ENCODE measurements at regions not wholly inside any gene's neighbourhood (a gene's known extent, or its start where the extent isn't known, plus 50 kb on each side); places are given as distances from the start of the nearest gene placed in this dataset.

DNA sequence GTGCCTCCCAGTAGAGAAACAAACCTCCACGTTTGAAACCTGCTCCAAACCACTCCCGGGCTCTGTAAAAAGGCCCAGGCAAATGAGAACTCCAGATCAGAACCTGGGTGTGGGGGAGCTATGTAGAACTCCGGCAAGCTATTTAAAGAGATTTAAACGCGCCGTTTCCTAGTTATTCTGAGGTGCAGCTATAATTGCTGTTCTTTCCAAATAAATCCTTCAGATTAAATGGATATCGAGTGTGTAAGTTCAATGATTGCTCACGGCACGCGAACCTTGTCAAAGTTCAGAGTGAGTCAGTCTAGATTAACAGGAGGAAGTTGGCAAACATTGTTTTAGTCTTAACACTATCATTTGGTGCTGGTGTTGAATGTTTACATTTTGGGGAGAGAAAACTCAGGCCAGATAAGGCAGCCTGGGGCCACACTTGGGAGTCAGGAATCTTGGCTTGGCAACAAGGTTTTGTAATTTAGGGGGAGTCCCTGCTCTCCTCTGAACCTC is 92.9 kb upstream of the SALL1 start:
- BruUV-seq (replicated peaks), result no TSS peak
- no peak overlapping the region for H3K4me2 ChIP-seq (ENCODE audit: low read length)
- intact Hi-C loops (cut with micrococcal nuclease; ENCODE audit: unreplicated experiment), result no loop called here

DNA sequence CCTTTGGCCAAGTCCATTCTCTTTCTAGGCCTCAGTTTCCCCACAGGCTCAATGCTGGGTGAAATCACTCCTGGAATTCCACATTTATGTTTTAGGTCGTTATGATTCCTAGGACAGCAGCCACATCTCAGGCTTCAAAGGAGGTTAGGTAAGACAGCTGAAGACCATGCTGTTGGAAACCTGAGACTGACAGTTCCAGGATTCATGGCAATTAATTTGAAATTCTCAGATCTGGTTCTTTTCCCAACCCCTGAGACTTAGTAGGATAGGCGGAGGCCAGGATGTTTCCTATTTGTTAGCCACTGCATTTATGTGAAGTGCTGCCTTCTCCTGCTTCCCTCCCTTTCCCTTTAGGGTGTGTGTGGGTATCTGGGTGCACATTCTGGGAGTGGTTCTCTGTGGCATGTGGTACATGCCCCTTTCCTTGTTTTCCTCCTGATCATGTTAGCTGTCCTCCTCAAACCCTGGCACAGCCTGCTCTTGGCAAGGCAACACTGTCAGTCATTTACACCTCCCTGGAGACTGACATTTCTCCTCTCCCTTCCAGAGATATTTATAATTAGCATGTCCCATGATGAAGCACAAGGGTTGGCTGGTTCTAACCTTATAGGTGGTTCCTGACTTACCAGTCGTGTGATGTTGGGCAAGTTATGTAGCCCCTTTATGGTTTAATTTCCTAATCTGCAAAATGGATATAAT is 91.4 kb upstream of the SALL1 start:
- no peaks in the 10 kb centered on the region for H3K79me2 ChIP-seq (ENCODE audit: insufficient read depth, low read depth, low read length)
- H2AFZ ChIP-seq (ENCODE audit: low read length), result no peak overlapping the region
- H3K4me1 ChIP-seq (ENCODE audit: insufficient read depth, low read length, poor library complexity, severe bottlenecking), result no peaks in the 10 kb centered on the region
- H3K9me2 ChIP-seq (ENCODE audit: insufficient read depth, low read length), result no peaks in the 10 kb centered on the region
- BruUV-seq (replicated peaks), result no TSS peak
- no peaks in the 10 kb centered on the region for H3K9me3 ChIP-seq (ENCODE audit: low read length)
- ChIA-PET POLR2A (no interaction called here), CTCF (ENCODE audit: unreplicated experiment) (no interaction called here)
- H3K36me3 ChIP-seq (ENCODE audit: insufficient read depth, low read length), result no peaks in the 10 kb centered on the region
- no peak overlapping the region for H3K4me2 ChIP-seq (ENCODE audit: low read length)
- DNase-seq (ENCODE audit: low spot score), result no peak
- no peaks in the 10 kb centered on the region for H4K20me1 ChIP-seq (ENCODE audit: insufficient read depth, low read length)
- intact Hi-C loops (cut with micrococcal nuclease; ENCODE audit: unreplicated experiment), result no loop called here
- no peak overlapping the region for H3K27ac ChIP-seq (ENCODE audit: low read depth, low read length, poor library complexity, severe bottlenecking)
- no peak overlapping the region for H3K4me3 ChIP-seq (ENCODE audit: low read depth, low read length, poor library complexity, severe bottlenecking)
- TF ChIP-seq, protein P1, sequence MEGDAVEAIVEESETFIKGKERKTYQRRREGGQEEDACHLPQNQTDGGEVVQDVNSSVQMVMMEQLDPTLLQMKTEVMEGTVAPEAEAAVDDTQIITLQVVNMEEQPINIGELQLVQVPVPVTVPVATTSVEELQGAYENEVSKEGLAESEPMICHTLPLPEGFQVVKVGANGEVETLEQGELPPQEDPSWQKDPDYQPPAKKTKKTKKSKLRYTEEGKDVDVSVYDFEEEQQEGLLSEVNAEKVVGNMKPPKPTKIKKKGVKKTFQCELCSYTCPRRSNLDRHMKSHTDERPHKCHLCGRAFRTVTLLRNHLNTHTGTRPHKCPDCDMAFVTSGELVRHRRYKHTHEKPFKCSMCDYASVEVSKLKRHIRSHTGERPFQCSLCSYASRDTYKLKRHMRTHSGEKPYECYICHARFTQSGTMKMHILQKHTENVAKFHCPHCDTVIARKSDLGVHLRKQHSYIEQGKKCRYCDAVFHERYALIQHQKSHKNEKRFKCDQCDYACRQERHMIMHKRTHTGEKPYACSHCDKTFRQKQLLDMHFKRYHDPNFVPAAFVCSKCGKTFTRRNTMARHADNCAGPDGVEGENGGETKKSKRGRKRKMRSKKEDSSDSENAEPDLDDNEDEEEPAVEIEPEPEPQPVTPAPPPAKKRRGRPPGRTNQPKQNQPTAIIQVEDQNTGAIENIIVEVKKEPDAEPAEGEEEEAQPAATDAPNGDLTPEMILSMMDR (conservative IDR thresholded peaks at IDR 0.05; ENCODE audit: low read length), result no peak
- TF ChIP-seq EZH2phosphoT487 (IDR thresholded peaks at IDR 0.05; ENCODE audit: borderline replicate concordance, low read depth, low read length), result no peak

More for the DNA sequence above, 92.9 kb upstream of the SALL1 start:
- Histone ChIP-seq H3K4me1 (ENCODE audit: insufficient read depth, low read length, poor library complexity, severe bottlenecking) (no peaks in the 10 kb centered on the region), H2AFZ (ENCODE audit: low read length) (no peak overlapping the region), H3K4me3 (ENCODE audit: low read depth, low read length, poor library complexity, severe bottlenecking) (no peak overlapping the region), H3K36me3 (ENCODE audit: insufficient read depth, low read length) (no peaks in the 10 kb centered on the region), H3K9me2 (ENCODE audit: insufficient read depth, low read length) (no peaks in the 10 kb centered on the region), H3K79me2 (ENCODE audit: insufficient read depth, low read depth, low read length) (no peaks in the 10 kb centered on the region), H4K20me1 (ENCODE audit: insufficient read depth, low read length) (no peaks in the 10 kb centered on the region), H3K27ac (ENCODE audit: low read depth, low read length, poor library complexity, severe bottlenecking) (no peak overlapping the region), H3K9me3 (ENCODE audit: low read length) (no peaks in the 10 kb centered on the region)
- POLR2A ChIA-PET, result interaction anchor here (0.6 kb wide), 1 partner anchor 1224 kb away, joined by 3 read pairs; no protein-coding TSS in a partner anchor
- CTCF ChIA-PET (ENCODE audit: unreplicated experiment), result no interaction called here
- no peak for DNase-seq (ENCODE audit: low spot score)
- no peak for TF ChIP-seq EZH2phosphoT487 (IDR thresholded peaks at IDR 0.05; ENCODE audit: borderline replicate concordance, low read depth, low read length)
- TF ChIP-seq, protein P1 (conservative IDR thresholded peaks at IDR 0.05; ENCODE audit: low read length), result no peak

DNA sequence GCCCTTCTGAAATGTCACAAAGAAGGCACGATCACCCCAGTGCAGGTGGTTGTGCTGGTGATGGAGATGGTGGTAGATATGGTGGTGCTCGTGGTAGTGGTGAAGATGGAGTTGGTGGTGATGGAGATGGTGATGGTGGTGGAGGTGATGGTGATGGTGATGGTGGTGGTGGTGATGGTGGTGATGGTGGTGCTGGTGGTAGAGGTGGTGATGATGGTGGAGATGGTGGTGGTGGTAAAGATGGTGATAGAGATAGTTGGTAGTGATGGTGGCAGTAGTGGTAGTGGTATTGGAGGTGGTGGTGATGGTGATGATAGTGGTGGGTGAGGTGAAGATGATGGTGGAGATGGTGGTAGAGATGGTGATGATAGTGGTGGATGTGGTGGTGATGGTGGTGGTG is 88.1 kb upstream of the SALL1 start:
- intact Hi-C loops (cut with micrococcal nuclease; ENCODE audit: unreplicated experiment), result no loop called here
- Histone ChIP-seq H3K9me2 (ENCODE audit: insufficient read depth, low read length) (no peaks in the 10 kb centered on the region), H2AFZ (ENCODE audit: low read length) (no peak overlapping the region), H3K4me2 (ENCODE audit: low read length) (no peak overlapping the region), H3K79me2 (ENCODE audit: insufficient read depth, low read depth, low read length) (no peaks in the 10 kb centered on the region), H3K4me3 (ENCODE audit: low read depth, low read length, poor library complexity, severe bottlenecking) (no peak overlapping the region), H3K9me3 (ENCODE audit: low read length) (no peaks in the 10 kb centered on the region), H3K27ac (ENCODE audit: low read depth, low read length, poor library complexity, severe bottlenecking) (no peak overlapping the region), H3K4me1 (ENCODE audit: insufficient read depth, low read length, poor library complexity, severe bottlenecking) (no peaks in the 10 kb centered on the region), H4K20me1 (ENCODE audit: insufficient read depth, low read length) (no peaks in the 10 kb centered on the region), H3K36me3 (ENCODE audit: insufficient read depth, low read length) (no peaks in the 10 kb centered on the region)
- CTCF ChIA-PET (ENCODE audit: unreplicated experiment), result no interaction called here
- TF ChIP-seq, protein P1 (conservative IDR thresholded peaks at IDR 0.05; ENCODE audit: low read length), result no peak
- no peak for TF ChIP-seq EZH2phosphoT487 (IDR thresholded peaks at IDR 0.05; ENCODE audit: borderline replicate concordance, low read depth, low read length)
- DNase-seq (ENCODE audit: low spot score), result no peak
- no TSS peak for BruUV-seq (replicated peaks)
- POLR2A ChIA-PET, result no interaction called here

Measured in OCI-LY7 (cell line).